DMS 273 (cell line): ENCODE measurements at regions not wholly inside any gene's neighbourhood (a gene's known extent, or its start where the extent isn't known, plus 50 kb on each side); places are given as distances from the start of the nearest gene placed in this dataset.
A peak's percentile ranks its signal among the peaks of the same experiment; 100 is the strongest.

Source experiments
- DNase-seq: peaks from one replicate; lab custom pipeline; 2025; ENCODE audit not compliant: unreplicated experiment; lab: John Stamatoyannopoulos, UW

GRCh38 chr18:57918601-57919000 is 115.5 kb upstream of the ATP8B1 start:
- no peak for DNase-seq

- DNase-seq, result peak; percentile 38
These were observed 113.6 kb upstream of the ATP8B1 start for GRCh38 chr18:57916684-57917083.

GRCh38 chr18:57915865-57916582 is 112.9 kb upstream of the ATP8B1 start:
- peak; percentile 97 for DNase-seq

GRCh38 chr18:57915248-57915647 is 112.1 kb upstream of the ATP8B1 start:
- peak; percentile 95 for DNase-seq

- peak; percentile 17 for DNase-seq
These were observed 110.6 kb upstream of the ATP8B1 start for GRCh38 chr18:57913686-57914085.

GRCh38 chr18:57910817-57911216 is 107.7 kb upstream of the ATP8B1 start:
- peak; percentile 39 for DNase-seq

- no peak for DNase-seq
These were observed 107.0 kb upstream of the ATP8B1 start for GRCh38 chr18:57910134-57910533.

- DNase-seq, result no peak
These were observed 106.5 kb upstream of the ATP8B1 start for GRCh38 chr18:57909620-57910019.

GRCh38 chr18:57908092-57908491 is 105.0 kb upstream of the ATP8B1 start:
- DNase-seq, result no peak

- DNase-seq, result no peak
These were observed 104.4 kb upstream of the ATP8B1 start for GRCh38 chr18:57907550-57907949.

- peak; percentile 16 for DNase-seq
These were observed 103.7 kb upstream of the ATP8B1 start for GRCh38 chr18:57906852-57907251.

- DNase-seq, result peak; percentile 17
These were observed 101.4 kb upstream of the ATP8B1 start for GRCh38 chr18:57904535-57904934.

- no peak for DNase-seq
These were observed 99.6 kb upstream of the ATP8B1 start for GRCh38 chr18:57902721-57903120.

GRCh38 chr18:57901825-57902589 is 98.9 kb upstream of the ATP8B1 start:
- no peak for DNase-seq

- no peak for DNase-seq
These were observed 97.9 kb upstream of the ATP8B1 start for GRCh38 chr18:57900906-57901435.

GRCh38 chr18:57898506-57899124 is 95.5 kb upstream of the ATP8B1 start:
- peak; percentile 89 for DNase-seq

GRCh38 chr18:57895182-57895581 is 92.1 kb upstream of the ATP8B1 start:
- DNase-seq, result no peak

- DNase-seq, result no peak
These were observed 88.7 kb upstream of the ATP8B1 start for GRCh38 chr18:57891707-57892391.

GRCh38 chr18:57890266-57890665 is 87.2 kb upstream of the ATP8B1 start:
- DNase-seq, result peak; percentile 61

- DNase-seq, result no peak
These were observed 86.7 kb upstream of the ATP8B1 start for GRCh38 chr18:57889841-57890240.
